SK-N-SH (cell line): ENCODE measurements at regions not wholly inside any gene's neighbourhood (a gene's known extent, or its start where the extent isn't known, plus 50 kb on each side); places are given as distances from the start of the nearest gene placed in this dataset.

Experiments
- CTCF ChIA-PET: fragments of 300-600, 350-600 bp; formaldehyde crosslinking; extraction: SDS; loops from one replicate; lab custom pipeline; 2021; lab: Yijun Ruan, JAX
- POLR2A ChIA-PET: fragments of 350-600 bp; sonication (Branson Sonifier 250); formaldehyde crosslinking; extraction: SDS; loops from one replicate; lab custom pipeline; 2020; ENCODE audit warnings: antibody characterized with exemption, inconsistent platforms; lab: Yijun Ruan, JAX
- DNase-seq: peaks from one replicate; pipeline ENCODE4 v3.0.0; 2012
- H2AFZ ChIP-seq: fragments of 200-600 bp; sonication (generic); 2 replicates; pipeline ENCODE4 v1.8.1; 2016; ENCODE audit warnings: antibody characterized with exemption, mild to moderate bottlenecking, low read depth
- H3F3A ChIP-seq: fragments of 200-600 bp; sonication (generic); replicated peaks from 2 replicates; pipeline ENCODE3; 2016; ENCODE audit warnings: antibody characterized with exemption, mild to moderate bottlenecking; ENCODE audit not compliant: insufficient read depth
- H3K27ac ChIP-seq, 2 experiments: fragments of 200-500 bp in 1 of 2; fragments of 200-600 bp in 1 of 2; sonication (Bioruptor generic) in 1 of 2; sonication (generic), shearing (Covaris generic) in 1 of 2; 2 replicates each; pipeline versions ENCODE4 v1.5.1 to v1.6.1; 2014 to 2016; ENCODE audit warnings: low read depth in 2 of 2, inconsistent platforms in 1 of 2, low read length in 1 of 2, mild to moderate bottlenecking in 1 of 2, mixed read lengths in 1 of 2
- H3K27me3 ChIP-seq: fragments of 200-600 bp; sonication (generic), shearing (Covaris generic); 2 replicates; pipeline ENCODE4 v1.6.1; 2016; ENCODE audit warnings: mixed run types; ENCODE audit not compliant: insufficient read depth
- H3K36me3 ChIP-seq, 2 experiments: fragments of 200-500 bp in 1 of 2; fragments of 200-600 bp in 1 of 2; sonication (Bioruptor generic) in 1 of 2; sonication (generic) in 1 of 2; replicated peaks in 1 of 2; 2 replicates each; pipeline versions ENCODE3 to v1.5.1; 2014 to 2016; ENCODE audit warnings: low read length in 1 of 2, mild to moderate bottlenecking in 1 of 2; ENCODE audit not compliant: insufficient read depth in 2 of 2, control insufficient read depth in 1 of 2
- H3K4me1 ChIP-seq, 2 experiments: fragments of 200-500 bp in 1 of 2; fragments of 200-600 bp in 1 of 2; sonication (Bioruptor generic) in 1 of 2; sonication (generic), shearing (Covaris generic) in 1 of 2; 2 replicates each; pipeline versions ENCODE4 v1.5.1 to v1.6.1; 2014 to 2016; ENCODE audit warnings: low read depth in 1 of 2, low read length in 1 of 2, mixed run types in 1 of 2; ENCODE audit not compliant: insufficient read depth in 2 of 2, control insufficient read depth in 1 of 2
- H3K4me2 ChIP-seq: fragments of 200-600 bp; sonication (generic), shearing (Covaris generic); 2 replicates; pipeline ENCODE4 v1.6.1; 2017; ENCODE audit warnings: mixed run types
- H3K4me3 ChIP-seq, 2 experiments: fragments of 200-500 bp in 1 of 2; fragments of 200-600 bp in 1 of 2; sonication (Bioruptor generic) in 1 of 2; sonication (generic), shearing (Covaris generic) in 1 of 2; 2 replicates each; pipeline versions ENCODE4 v1.5.1 to v1.8.1; 2014 to 2016; ENCODE audit warnings: low read depth in 2 of 2, inconsistent platforms in 1 of 2, low read length in 1 of 2, mild to moderate bottlenecking in 1 of 2, mixed read lengths in 1 of 2, moderate library complexity in 1 of 2
- H3K79me2 ChIP-seq: fragments of 200-600 bp; sonication (generic); 2 replicates; pipeline ENCODE4 v1.8.1; 2017; ENCODE audit warnings: mild to moderate bottlenecking; ENCODE audit not compliant: insufficient read depth
- H3K9ac ChIP-seq: fragments of 200-600 bp; sonication (generic); 2 replicates; pipeline ENCODE4 v1.6.1; 2017; ENCODE audit warnings: mixed run types
- H3K9me2 ChIP-seq: fragments of 200-600 bp; sonication (generic); 2 replicates; pipeline ENCODE4 v1.6.1; 2017; ENCODE audit warnings: mixed run types
- H3K9me3 ChIP-seq: fragments of 200-600 bp; sonication (generic); 2 replicates; pipeline ENCODE4 v1.6.1; 2017; ENCODE audit warnings: mixed run types, mild to moderate bottlenecking, moderate library complexity
- H4K20me1 ChIP-seq: fragments of 200-600 bp; sonication (generic); 2 replicates; pipeline ENCODE4 v1.6.1; 2017; ENCODE audit warnings: mild to moderate bottlenecking, mixed run types; ENCODE audit not compliant: insufficient read depth
- CHD2 ChIP-seq: fragments of 150-350 bp; IDR thresholded peaks from 2 replicates; pipeline ENCODE4 v1.6.1; 2018; ENCODE audit warnings: low read length; ENCODE audit not compliant: partially characterized antibody
- EP300 ChIP-seq, 2 experiments: IDR thresholded peaks; 2 replicates each; pipeline versions ENCODE4 v1.4.0 to v1.6.1; 2012; ENCODE audit warnings: borderline replicate concordance in 1 of 2, low read depth in 1 of 2, low read length in 1 of 2
- GABPA ChIP-seq: IDR thresholded peaks from 2 replicates; pipeline ENCODE4 v1.4.0; 2012; ENCODE audit warnings: low read depth, mild to moderate bottlenecking
- GATA2 ChIP-seq: sonication (generic); formaldehyde crosslinking; IDR thresholded peaks from 2 replicates; pipeline ENCODE4 v1.5.0; 2020; ENCODE audit warnings: mild to moderate bottlenecking, missing genetic modification reagents
- JUND ChIP-seq: IDR thresholded peaks from 2 replicates; pipeline ENCODE4 v1.4.0; 2012
- NFIC ChIP-seq: IDR thresholded peaks from 2 replicates; pipeline ENCODE4 v1.4.0; 2012; ENCODE audit warnings: borderline replicate concordance
- PBX3 ChIP-seq: IDR thresholded peaks from 2 replicates; pipeline ENCODE4; 2012
- POLR2AphosphoS5 ChIP-seq: IDR thresholded peaks from 2 replicates; pipeline ENCODE4 v1.6.1; 2012; ENCODE audit warnings: low read depth, low read length
- RCOR1 ChIP-seq: fragments of 150-350 bp; IDR thresholded peaks from 2 replicates; pipeline ENCODE4 v1.6.1; 2017; ENCODE audit warnings: antibody characterized with exemption, low read length
- REST ChIP-seq: IDR thresholded peaks from 2 replicates; pipeline ENCODE4 v1.6.1; 2012; ENCODE audit warnings: mild to moderate bottlenecking, low read depth, low read length, moderate library complexity
- SIN3A ChIP-seq: IDR thresholded peaks from 2 replicates; pipeline ENCODE4 v1.6.1; 2012; ENCODE audit warnings: low read depth, mild to moderate bottlenecking, low read length, moderate library complexity, borderline replicate concordance
- TAF1 ChIP-seq: IDR thresholded peaks from 2 replicates; pipeline ENCODE4 v1.6.1; 2012; ENCODE audit warnings: low read depth, mild to moderate bottlenecking, low read length, moderate library complexity, borderline replicate concordance
- USF1 ChIP-seq: IDR thresholded peaks from 2 replicates; pipeline ENCODE4 v1.4.0; 2012; ENCODE audit warnings: low read depth, borderline replicate concordance
- USF2 ChIP-seq: fragments of 150-350 bp; IDR thresholded peaks from 2 replicates; pipeline ENCODE4 v1.6.1; 2017; ENCODE audit warnings: antibody characterized with exemption, low read length, low read depth, borderline replicate concordance
- YY1 ChIP-seq: IDR thresholded peaks from 2 replicates; pipeline ENCODE4 v1.4.0; 2012; ENCODE audit warnings: low read depth, mild to moderate bottlenecking
- WGBS: methylation state at CpG from one replicate; pipeline ENCODE4 v1.1.6; 2017; ENCODE audit warnings: low lambda C conversion rate; 5-methylcytosine and 5-hydroxymethylcytosine counted together

- H3K27ac ChIP-seq, result no peak overlapping the region
- H3K9ac ChIP-seq, result no peak overlapping the region
- H3K36me3 ChIP-seq, result no peaks in the 10 kb centered on the region
- no peaks in the 10 kb centered on the region for H3F3A ChIP-seq
- no peak overlapping the region for H3K4me2 ChIP-seq
- 0 out of 2 replicates have a peak, but pooled peaks cover 4% of the 10 kb centered on the region for H3K27me3 ChIP-seq
- no peaks in the 10 kb centered on the region for H3K9me2 ChIP-seq
- no peaks in the 10 kb centered on the region for H4K20me1 ChIP-seq
- H3K4me3 ChIP-seq, result no peak overlapping the region
- H2AFZ ChIP-seq, result no peak overlapping the region
- H3K79me2 ChIP-seq, result no peaks in the 10 kb centered on the region
- ChIA-PET CTCF (no interaction called here), POLR2A (no interaction called here)
- TF ChIP-seq SIN3A (no peak), EP300 (IDR thresholded peaks at IDR 0.05; ENCODE audit: borderline replicate concordance in 1 of 2, low read depth in 1 of 2, low read length in 1 of 2) (no peak), POLR2AphosphoS5 (no peak), PBX3 (no peak), RCOR1 (no peak)
- WGBS, result 73% methylated on average over 5 of the region's 5 CpGs
- H3K9me3 ChIP-seq, result no peaks in the 10 kb centered on the region
- peaks cover 0 to 9% of the 10 kb centered on the region in 2 experiments; a peak in 1 of 4 replicates for H3K4me1 ChIP-seq
- no peak for DNase-seq
Measured at GRCh38 chr5:171709930-171710329, 75.7 kb upstream of the SMIM23 start.

- Histone ChIP-seq H3K27me3 (0 out of 2 replicates have a peak, but pooled peaks cover 4% of the 10 kb centered on the region), H3K9me2 (no peaks in the 10 kb centered on the region), H3F3A (no peaks in the 10 kb centered on the region), H4K20me1 (no peaks in the 10 kb centered on the region), H3K27ac (no peak overlapping the region), H3K36me3 (no peaks in the 10 kb centered on the region), H2AFZ (no peak overlapping the region), H3K4me2 (no peak overlapping the region), H3K79me2 (no peaks in the 10 kb centered on the region), H3K4me3 (no peak overlapping the region), H3K4me1 (peaks cover 0 to 12% of the 10 kb centered on the region in 2 experiments; a peak in 1 of 4 replicates), H3K9ac (no peak overlapping the region), H3K9me3 (no peaks in the 10 kb centered on the region)
- ChIA-PET CTCF (no interaction called here), POLR2A (no interaction called here)
- 55% methylated on average over 5 of the region's 5 CpGs for WGBS
- TF ChIP-seq USF1, result no peak
- TF ChIP-seq TAF1, result no peak
- no peak for TF ChIP-seq GABPA
- TF ChIP-seq USF2, result no peak
- no peak for TF ChIP-seq JUND
- no peak for TF ChIP-seq YY1
- TF ChIP-seq NFIC, result no peak
- TF ChIP-seq CHD2, result no peak
- TF ChIP-seq GATA2, result no peak
- no peak for TF ChIP-seq REST
- DNase-seq, result no peak
Measured at GRCh38 chr5:171710451-171711024, 75.1 kb upstream of the SMIM23 start.
